Glomerular endothelial cell (primary cell): ENCODE measurements at regions not wholly inside any gene's neighbourhood (a gene's known extent, or its start where the extent isn't known, plus 50 kb on each side); places are given as distances from the start of the nearest gene placed in this dataset.

ENCODE experiments used
- DNase-seq: peaks from one replicate; pipeline ENCODE4 v3.0.0-alpha.2; 2011; ENCODE audit warnings: low read depth, low spot score; ENCODE audit errors: extremely low read depth

GRCh38 chr6:23447731-23448130 lies 678.3 kb upstream of the NRSN1 start:
- no peak for DNase-seq

- no peak for DNase-seq
Observed at GRCh38 chr6:23448281-23448680, 677.7 kb upstream of the NRSN1 start.

- DNase-seq = no peak
Observed at GRCh38 chr6:23454080-23454976, 671.7 kb upstream of the NRSN1 start.

- DNase-seq = no peak
Observed at GRCh38 chr6:23455754-23456153, 670.3 kb upstream of the NRSN1 start.

GRCh38 chr6:23456396-23456795 lies 669.6 kb upstream of the NRSN1 start:
- DNase-seq = no peak

GRCh38 chr6:23457321-23457720 lies 668.7 kb upstream of the NRSN1 start:
- no peak for DNase-seq

GRCh38 chr6:23465912-23466311 lies 660.1 kb upstream of the NRSN1 start:
- no peak for DNase-seq

- no peak for DNase-seq
Observed at GRCh38 chr6:23477586-23477985, 648.4 kb upstream of the NRSN1 start.

- DNase-seq = no peak
Observed at GRCh38 chr6:23478312-23478711, 647.7 kb upstream of the NRSN1 start.

- DNase-seq = no peak
Observed at GRCh38 chr6:23483896-23484295, 642.1 kb upstream of the NRSN1 start.

GRCh38 chr6:23494367-23494766 lies 631.6 kb upstream of the NRSN1 start:
- no peak for DNase-seq

- DNase-seq = no peak
Observed at GRCh38 chr6:23498013-23498412, 628.0 kb upstream of the NRSN1 start.

GRCh38 chr6:23499549-23499948 lies 626.5 kb upstream of the NRSN1 start:
- no peak for DNase-seq

- DNase-seq = no peak
Observed at GRCh38 chr6:23503173-23503572, 622.8 kb upstream of the NRSN1 start.

- DNase-seq = no peak
Observed at GRCh38 chr6:23505026-23505425, 621.0 kb upstream of the NRSN1 start.

GRCh38 chr6:23510778-23511510 lies 615.1 kb upstream of the NRSN1 start:
- no peak for DNase-seq

GRCh38 chr6:23511817-23512216 lies 614.2 kb upstream of the NRSN1 start:
- DNase-seq = no peak

- no peak for DNase-seq
Observed at GRCh38 chr6:23518294-23518693, 607.7 kb upstream of the NRSN1 start.

- DNase-seq = no peak
Observed at GRCh38 chr6:23522792-23523547, 603.0 kb upstream of the NRSN1 start.

- DNase-seq = no peak
Observed at GRCh38 chr6:23523771-23524170, 602.2 kb upstream of the NRSN1 start.

- no peak for DNase-seq
Observed at GRCh38 chr6:23524548-23524947, 601.5 kb upstream of the NRSN1 start.
